ENCODE measurements at regions not wholly inside any gene's neighbourhood (a gene's known extent, or its start where the extent isn't known, plus 50 kb on each side); places are given as distances from the start of the nearest gene placed in this dataset.
A peak's percentile ranks its signal among the peaks of the same experiment; 100 is the strongest.

- DNase-seq = peak; percentile 93
These were observed 206.6 kb upstream of the RFX3 start for GRCh38 chr9:3732077-3733038.

- DNase-seq = no peak
These were observed 204.7 kb upstream of the RFX3 start for GRCh38 chr9:3730511-3730922.

DNA sequence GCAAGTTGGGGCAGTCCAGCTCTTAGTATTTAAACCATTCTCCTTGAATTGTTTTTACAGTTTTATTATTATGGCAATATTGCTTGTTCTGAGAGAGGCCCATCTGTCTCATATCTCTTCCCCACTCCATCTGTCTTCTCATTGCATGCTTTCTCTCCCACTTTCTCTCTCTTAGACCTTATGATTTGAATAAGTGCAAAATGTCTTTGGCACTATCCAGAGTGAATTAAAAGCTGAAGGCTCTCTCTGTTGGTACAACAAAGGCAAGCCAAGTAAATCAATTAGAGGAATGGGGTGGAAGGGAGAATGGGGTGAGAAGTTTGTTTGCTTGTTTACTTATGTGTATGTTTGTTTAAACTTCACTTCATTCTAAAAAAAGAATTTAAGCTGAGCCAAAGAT is 195.3 kb upstream of the RFX3 start:
- peak; percentile 46 for DNase-seq

- DNase-seq = no peak
These were observed 193.5 kb upstream of the RFX3 start for GRCh38 chr9:3719286-3719685.

GRCh38 chr9:3716415-3716814 is 190.6 kb upstream of the RFX3 start:
- no peak for DNase-seq

- peak; percentile 20 for DNase-seq
These were observed 182.9 kb upstream of the RFX3 start for GRCh38 chr9:3708751-3709150.

- DNase-seq = no peak
These were observed 179.1 kb upstream of the RFX3 start for GRCh38 chr9:3704890-3705289.

GRCh38 chr9:3700772-3701171 is 175.0 kb upstream of the RFX3 start:
- no peak for DNase-seq

- DNase-seq = no peak
These were observed 174.1 kb upstream of the RFX3 start for GRCh38 chr9:3699883-3700282.

GRCh38 chr9:3698531-3698930 is 172.7 kb upstream of the RFX3 start:
- no peak for DNase-seq

- DNase-seq = no peak
These were observed 172.3 kb upstream of the RFX3 start for GRCh38 chr9:3698076-3698475.

DNA sequence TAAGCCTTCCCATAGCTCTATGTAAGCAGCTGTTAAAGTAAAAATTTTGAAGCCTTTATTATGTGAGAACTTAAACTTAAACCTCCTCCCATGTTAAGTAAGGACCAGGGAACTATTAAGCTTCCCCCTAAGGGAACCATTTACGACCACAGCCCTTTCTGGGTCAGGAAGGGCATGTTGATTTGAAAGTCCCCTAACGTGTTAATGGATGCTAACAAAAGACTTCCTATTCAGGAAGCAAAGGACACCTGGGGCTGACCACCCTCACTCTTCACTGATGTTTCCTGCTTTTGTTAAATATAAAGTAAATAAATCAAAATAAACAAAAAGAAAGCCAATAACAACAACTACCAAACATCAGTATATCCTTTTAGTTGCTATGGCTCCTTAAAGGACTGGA is 170.6 kb upstream of the RFX3 start:
- no peak for DNase-seq

DNA sequence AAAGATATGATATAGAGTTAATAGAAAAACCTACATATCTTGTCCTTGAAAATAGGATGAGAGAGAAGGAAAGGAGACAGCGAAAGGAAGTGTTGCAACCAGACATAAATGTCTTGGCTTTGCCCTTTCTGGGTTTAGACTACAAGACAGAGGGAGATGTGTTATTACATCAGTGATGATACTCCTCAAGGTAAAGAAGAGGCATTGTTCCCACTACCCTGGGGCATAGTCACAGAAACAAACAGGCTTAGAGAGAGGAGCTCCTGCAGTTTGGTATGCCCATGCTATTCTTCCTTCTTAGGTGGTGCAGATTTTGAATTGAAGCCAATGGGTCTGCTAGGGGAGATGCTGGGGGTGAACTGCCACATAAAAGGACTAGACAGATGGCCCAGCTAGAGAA is 166.8 kb upstream of the RFX3 start:
- DNase-seq = no peak

DNA sequence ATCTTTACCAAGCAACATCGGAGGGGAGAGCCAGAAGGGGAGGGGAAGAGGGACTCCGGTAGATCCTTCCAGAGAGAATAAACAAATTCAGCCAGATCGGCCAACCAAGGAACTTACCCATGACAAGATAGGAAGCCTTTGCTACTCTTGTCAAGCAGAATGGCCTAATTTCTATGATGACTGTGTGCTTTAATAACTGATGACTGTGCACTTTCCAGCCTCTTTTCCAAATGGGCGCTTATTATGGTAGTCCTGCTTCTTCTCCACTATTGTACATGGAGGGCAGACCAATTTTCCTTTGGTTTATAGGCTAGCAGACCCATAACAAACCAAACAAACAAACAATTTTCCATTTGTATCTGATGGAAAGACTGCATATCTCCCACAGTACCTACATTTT is 163.8 kb upstream of the RFX3 start:
- DNase-seq = no peak

DNA sequence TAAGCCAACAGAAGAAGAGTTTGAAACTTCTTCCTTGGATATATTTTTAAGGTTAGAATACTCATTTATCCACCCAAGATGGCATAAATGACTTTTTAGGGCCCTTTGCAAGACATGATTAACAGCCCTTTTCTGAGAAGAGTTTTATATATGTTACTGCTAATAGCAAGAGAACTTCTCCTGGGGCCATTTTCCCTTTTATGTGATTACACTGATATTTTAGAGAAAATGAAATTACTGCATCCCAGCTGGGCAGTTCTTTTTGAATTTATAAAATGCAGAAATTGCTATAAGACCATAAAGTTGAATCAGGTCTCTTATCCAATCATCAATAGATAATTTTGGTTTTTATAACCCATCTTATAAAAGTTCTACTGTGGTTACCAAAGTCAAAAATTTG is 161.3 kb upstream of the RFX3 start:
- DNase-seq = no peak

DNA sequence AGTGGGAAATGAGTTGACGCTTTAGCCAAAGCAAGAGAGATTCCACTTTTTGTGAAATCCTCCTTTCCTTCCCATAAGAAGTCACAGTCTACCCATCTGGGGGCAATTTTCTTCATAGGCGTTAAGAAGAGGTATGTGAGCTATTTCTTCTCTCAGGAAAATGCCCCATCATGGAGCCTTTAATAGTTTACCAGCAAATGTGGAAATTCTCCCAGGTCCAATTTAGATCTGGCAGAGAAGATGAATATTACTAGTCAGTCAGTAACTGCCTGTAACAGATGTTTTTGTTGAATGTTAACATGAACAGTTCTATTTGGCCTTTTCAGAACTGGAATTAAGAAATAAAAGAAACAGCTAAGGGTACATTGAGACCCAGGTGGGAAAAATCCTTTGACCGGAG is 156.4 kb upstream of the RFX3 start:
- DNase-seq = no peak

- no peak for DNase-seq
These were observed 151.7 kb upstream of the RFX3 start for GRCh38 chr9:3677541-3677940.

DNA sequence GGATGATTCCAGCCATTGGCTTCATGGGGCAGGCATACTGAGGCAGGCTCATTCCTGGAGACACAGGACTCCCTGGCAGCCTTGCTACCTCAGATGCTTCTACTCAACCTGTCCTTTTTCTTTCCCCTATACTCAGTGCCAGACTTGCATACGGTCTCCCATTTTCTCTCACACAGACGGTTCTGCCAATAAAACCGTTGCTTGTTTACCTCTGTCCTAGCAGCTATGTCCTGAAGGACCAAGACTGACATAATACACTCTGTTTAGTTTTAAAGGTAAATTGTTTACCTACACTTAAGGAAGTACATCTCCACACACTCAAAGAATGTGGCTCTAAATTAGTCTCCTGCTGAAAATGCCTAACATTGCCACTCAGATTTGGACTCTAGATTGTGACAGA is 151.0 kb upstream of the RFX3 start:
- DNase-seq = no peak

- peak; percentile 17 for DNase-seq
These were observed 150.1 kb upstream of the RFX3 start for GRCh38 chr9:3675946-3676345.

DNA sequence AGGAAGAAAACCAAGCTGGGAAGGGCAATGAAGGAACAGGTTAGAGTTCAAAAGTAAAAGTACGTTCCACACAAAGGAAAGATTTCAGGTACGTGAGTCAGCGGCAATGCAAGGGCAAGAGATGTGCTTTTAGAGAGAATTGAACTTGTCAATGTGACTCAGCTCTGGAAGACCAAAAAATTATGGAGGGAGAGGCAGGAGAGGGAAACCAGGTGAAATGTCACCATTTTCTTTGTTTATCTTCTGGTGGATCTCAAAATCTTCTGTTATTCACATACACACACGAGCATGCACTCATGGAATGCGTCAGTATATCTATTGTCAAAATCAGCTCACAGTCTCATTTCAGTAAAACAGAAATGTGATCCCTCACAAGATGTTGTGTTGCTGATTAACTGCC is 148.8 kb upstream of the RFX3 start:
- DNase-seq = no peak

- DNase-seq = no peak
These were observed 146.6 kb upstream of the RFX3 start for GRCh38 chr9:3672399-3672798.

DNA sequence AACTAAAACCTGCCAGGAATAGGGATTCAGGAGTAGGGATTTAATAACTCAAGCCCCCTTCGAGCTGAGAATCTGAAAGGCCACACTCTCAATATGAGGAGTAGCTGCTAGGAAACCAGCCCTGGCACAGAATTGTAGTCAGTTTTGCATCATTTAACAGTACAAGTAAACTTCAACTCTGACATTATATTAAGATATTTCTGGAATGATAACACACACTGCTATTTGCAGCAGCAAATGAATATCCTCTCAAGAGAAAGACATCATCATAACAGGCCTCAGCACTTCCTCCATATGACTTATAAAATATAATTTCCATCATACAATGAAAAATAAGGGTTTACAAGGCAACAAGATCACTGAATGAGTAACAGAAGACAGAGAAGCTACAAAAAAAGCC is 138.2 kb upstream of the RFX3 start:
- no peak for DNase-seq

DNA sequence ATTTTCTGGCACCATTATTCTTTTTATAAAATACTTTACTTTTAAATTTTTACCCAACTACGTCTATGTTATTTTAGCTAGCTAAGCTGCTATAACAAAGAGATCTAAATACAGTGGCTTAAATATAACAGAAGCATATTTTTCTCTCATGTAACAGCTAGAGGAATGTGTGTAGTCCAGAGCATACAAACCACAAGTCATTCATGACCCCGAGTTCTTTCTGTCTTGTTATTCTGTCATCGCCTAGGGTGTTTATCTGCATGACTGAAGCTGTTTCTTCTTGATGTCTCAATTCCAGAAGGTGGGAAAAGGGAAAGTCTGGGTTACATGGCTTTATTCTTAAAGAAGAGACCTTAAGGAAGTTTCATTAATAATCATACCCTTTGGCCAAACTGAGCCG is 136.9 kb upstream of the RFX3 start:
- DNase-seq = no peak

GRCh38 chr9:3660936-3661335 is 135.1 kb upstream of the RFX3 start:
- DNase-seq = no peak

DNA sequence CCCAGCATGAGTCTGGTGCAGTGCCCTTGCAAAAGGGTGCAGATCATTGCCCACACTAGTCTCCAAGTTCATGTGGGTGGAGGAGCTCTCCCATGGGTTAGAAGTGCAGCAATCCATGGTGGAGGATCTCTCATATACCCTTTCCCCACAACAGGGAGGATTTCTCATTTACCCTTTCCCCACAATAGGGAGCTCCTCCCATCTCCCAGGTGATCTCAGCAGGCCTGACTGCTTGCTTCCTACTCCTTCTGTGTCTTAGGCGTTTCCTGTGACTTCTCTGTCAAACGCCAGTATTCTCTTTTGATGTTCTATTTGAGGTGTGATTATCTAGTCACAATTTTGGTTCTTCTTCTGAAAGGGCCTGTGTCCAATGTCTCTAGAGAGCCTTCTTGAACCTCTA is 133.8 kb upstream of the RFX3 start:
- DNase-seq = no peak

All from NCI-H1694 treated with DMSO at 0.1 percent for 48 hours (cell line).